Lung (tissue), 11 donors: ENCODE measurements at regions not wholly inside any gene's neighbourhood (a gene's known extent, or its start where the extent isn't known, plus 50 kb on each side); places are given as distances from the start of the nearest gene placed in this dataset.

ENCODE experiments used
- ATAC-seq: fragments of 200-7000 bp; cut with Tn5 transposase; one replicate; pipeline ENCODE4 v1.9.1; 2020; ENCODE audit warnings: moderate number of reproducible peaks; ENCODE audit not compliant: insufficient read depth, low FRiP score
- DNase-seq, 3 donors: peaks; one replicate each; pipeline ENCODE4 v3.0.0-alpha.2; 2013 to 2017
- H3K27ac ChIP-seq, 2 donors: one replicate each; pipeline ENCODE4 v1.5.1; 2013; ENCODE audit warnings: mild to moderate bottlenecking in 2 of 2, moderate library complexity in 2 of 2, control low read depth in 1 of 2, inconsistent platforms in 1 of 2, low read depth in 1 of 2, low read length in 1 of 2
- H3K27me3 ChIP-seq, 3 donors: one replicate each; pipeline ENCODE4 v1.5.1; 2013; ENCODE audit warnings: low read length in 2 of 3; ENCODE audit not compliant: control insufficient read depth in 3 of 3, insufficient read depth in 3 of 3
- H3K36me3 ChIP-seq, 4 donors: one replicate each; pipeline ENCODE4 v1.5.1; 2013; ENCODE audit warnings: low read length in 4 of 4, mild to moderate bottlenecking in 1 of 4, moderate library complexity in 1 of 4; ENCODE audit not compliant: control insufficient read depth in 4 of 4, insufficient read depth in 4 of 4
- H3K4me1 ChIP-seq, 5 donors: one replicate each; pipeline ENCODE4 v1.5.1; 2013; ENCODE audit warnings: low read length in 5 of 5, mild to moderate bottlenecking in 2 of 5, moderate library complexity in 1 of 5; ENCODE audit not compliant: control insufficient read depth in 5 of 5, insufficient read depth in 5 of 5
- H3K4me3 ChIP-seq: one replicate; pipeline ENCODE4 v1.5.1; 2013; ENCODE audit warnings: mild to moderate bottlenecking, control low read depth, moderate library complexity
- H3K9ac ChIP-seq, 2 donors: one replicate each; pipeline ENCODE4 v1.5.1; 2013; ENCODE audit warnings: low read length in 2 of 2, control low read depth in 1 of 2; ENCODE audit not compliant: insufficient read depth in 1 of 2
- H3K9me3 ChIP-seq, 4 donors: one replicate each; pipeline ENCODE4 v1.5.1; 2013; ENCODE audit warnings: low read length in 3 of 4, mild to moderate bottlenecking in 1 of 4, moderate library complexity in 1 of 4; ENCODE audit not compliant: control insufficient read depth in 4 of 4, insufficient read depth in 3 of 4
- CTCF ChIP-seq: IDR thresholded peaks from 2 replicates; pipeline ENCODE4 v1.5.1; 2012; ENCODE audit warnings: mild to moderate bottlenecking; ENCODE audit errors: control extremely low read depth, extremely low read depth
- whole genome bisulfite sequencing, 2 donors: extraction: QIAGEN DNeasy Blood & Tissue Kit; methylation state at CpG; one replicate each; pipeline ENCODE4 v1.1.7; 2013; 5-methylcytosine and 5-hydroxymethylcytosine counted together
- donor health status: control.
- donor health status: control.
- donor health status: Bipolar disorder and iron deficiency.
- donor health status: healthy.
- donor health status: DM: yes; HTN: yes; CAD: no.

- DNase-seq (no peak), ATAC-seq (no peak)
- Histone ChIP-seq H3K9me3 (peaks cover 0 to 5% (median 0%) of the 10 kb centered on the region in 4 donors), H3K27ac (no peak overlapping the region), H3K36me3 (no peaks in the 10 kb centered on the region), H3K9ac (no peak overlapping the region), H3K4me3 (no peak overlapping the region), H3K27me3 (no peaks in the 10 kb centered on the region), H3K4me1 (peaks cover 0 to 5% (median 0%) of the 10 kb centered on the region in 5 donors)
- 98 to 99% methylated on average over 2 of the region's 2 CpGs for WGBS, 2 donors
- TF ChIP-seq CTCF: no peak
These were observed 88.3 kb upstream of the WDR72 start for GRCh38 chr15:53847745-53848144.

- WGBS, 2 donors: 64 to 84% methylated on average over 2 of the region's 2 CpGs
- no peak for TF ChIP-seq CTCF
- Histone ChIP-seq H3K4me3 (no peak overlapping the region), H3K27me3 (no peaks in the 10 kb centered on the region), H3K27ac (no peak overlapping the region), H3K9me3 (no peaks in the 10 kb centered on the region), H3K36me3 (no peaks in the 10 kb centered on the region), H3K9ac (no peak overlapping the region), H3K4me1 (peaks cover 0 to 5% (median 0%) of the 10 kb centered on the region in 5 donors)
- DNase-seq (no peak), ATAC-seq (no peak)
These were observed 85.2 kb upstream of the WDR72 start for GRCh38 chr15:53844634-53845033.

- DNase-seq (no peak), ATAC-seq (no peak)
- Histone ChIP-seq H3K9me3 (no peaks in the 10 kb centered on the region), H3K27me3 (no peaks in the 10 kb centered on the region), H3K36me3 (no peaks in the 10 kb centered on the region), H3K4me1 (peaks cover 0 to 5% (median 0%) of the 10 kb centered on the region in 5 donors), H3K27ac (no peak overlapping the region), H3K4me3 (no peak overlapping the region), H3K9ac (no peak overlapping the region)
- WGBS, 2 donors: 59 to 60% methylated on average over 3 of the region's 3 CpGs
- TF ChIP-seq CTCF: no peak
These were observed 84.6 kb upstream of the WDR72 start for GRCh38 chr15:53843869-53844569.

- Histone ChIP-seq H3K4me1 (peaks cover 0 to 5% (median 0%) of the 10 kb centered on the region in 5 donors), H3K9me3 (no peaks in the 10 kb centered on the region), H3K4me3 (no peak overlapping the region), H3K36me3 (no peaks in the 10 kb centered on the region), H3K27ac (no peak overlapping the region), H3K9ac (no peak overlapping the region), H3K27me3 (no peaks in the 10 kb centered on the region)
- 87 to 88% methylated on average over 2 of the region's 2 CpGs for WGBS, 2 donors
- ATAC-seq (no peak), DNase-seq (no peak)
- no peak for TF ChIP-seq CTCF
These were observed 83.7 kb upstream of the WDR72 start for GRCh38 chr15:53843166-53843565.
